ENCODE measurements at regions not wholly inside any gene's neighbourhood (a gene's known extent, or its start where the extent isn't known, plus 50 kb on each side); places are given as distances from the start of the nearest gene placed in this dataset.

GRCh38 chr12:25701290-25701689, 148.2 kb upstream of the LMNTD1 start:
- TF ChIP-seq, protein P1, sequence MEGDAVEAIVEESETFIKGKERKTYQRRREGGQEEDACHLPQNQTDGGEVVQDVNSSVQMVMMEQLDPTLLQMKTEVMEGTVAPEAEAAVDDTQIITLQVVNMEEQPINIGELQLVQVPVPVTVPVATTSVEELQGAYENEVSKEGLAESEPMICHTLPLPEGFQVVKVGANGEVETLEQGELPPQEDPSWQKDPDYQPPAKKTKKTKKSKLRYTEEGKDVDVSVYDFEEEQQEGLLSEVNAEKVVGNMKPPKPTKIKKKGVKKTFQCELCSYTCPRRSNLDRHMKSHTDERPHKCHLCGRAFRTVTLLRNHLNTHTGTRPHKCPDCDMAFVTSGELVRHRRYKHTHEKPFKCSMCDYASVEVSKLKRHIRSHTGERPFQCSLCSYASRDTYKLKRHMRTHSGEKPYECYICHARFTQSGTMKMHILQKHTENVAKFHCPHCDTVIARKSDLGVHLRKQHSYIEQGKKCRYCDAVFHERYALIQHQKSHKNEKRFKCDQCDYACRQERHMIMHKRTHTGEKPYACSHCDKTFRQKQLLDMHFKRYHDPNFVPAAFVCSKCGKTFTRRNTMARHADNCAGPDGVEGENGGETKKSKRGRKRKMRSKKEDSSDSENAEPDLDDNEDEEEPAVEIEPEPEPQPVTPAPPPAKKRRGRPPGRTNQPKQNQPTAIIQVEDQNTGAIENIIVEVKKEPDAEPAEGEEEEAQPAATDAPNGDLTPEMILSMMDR (IDR thresholded peaks at IDR 0.05): no peak
- TF ChIP-seq POLR2A (IDR thresholded peaks at IDR 0.05): no peak
